Hepatocyte (in vitro differentiated cells): ENCODE measurements at regions not wholly inside any gene's neighbourhood (a gene's known extent, or its start where the extent isn't known, plus 50 kb on each side); places are given as distances from the start of the nearest gene placed in this dataset.

ENCODE experiments used
- EZH2 ChIP-seq: fragments of 200-600 bp; sonication (generic); IDR thresholded peaks from 2 replicates; pipeline ENCODE4 v1.6.1; 2016; ENCODE audit warnings: antibody characterized with exemption, mild to moderate bottlenecking, borderline replicate concordance
- TF ChIP-seq, protein P1 (sequence below): fragments of 200-600 bp; sonication (generic); IDR thresholded peaks from 2 replicates; pipeline ENCODE4 v1.5.1; 2016; ENCODE audit warnings: antibody characterized with exemption, mild to moderate bottlenecking; ENCODE audit not compliant: poor library complexity

GRCh38 chr15:37814847-37815515 is 119.5 kb upstream of the TMCO5A start:
- TF ChIP-seq, protein P1, sequence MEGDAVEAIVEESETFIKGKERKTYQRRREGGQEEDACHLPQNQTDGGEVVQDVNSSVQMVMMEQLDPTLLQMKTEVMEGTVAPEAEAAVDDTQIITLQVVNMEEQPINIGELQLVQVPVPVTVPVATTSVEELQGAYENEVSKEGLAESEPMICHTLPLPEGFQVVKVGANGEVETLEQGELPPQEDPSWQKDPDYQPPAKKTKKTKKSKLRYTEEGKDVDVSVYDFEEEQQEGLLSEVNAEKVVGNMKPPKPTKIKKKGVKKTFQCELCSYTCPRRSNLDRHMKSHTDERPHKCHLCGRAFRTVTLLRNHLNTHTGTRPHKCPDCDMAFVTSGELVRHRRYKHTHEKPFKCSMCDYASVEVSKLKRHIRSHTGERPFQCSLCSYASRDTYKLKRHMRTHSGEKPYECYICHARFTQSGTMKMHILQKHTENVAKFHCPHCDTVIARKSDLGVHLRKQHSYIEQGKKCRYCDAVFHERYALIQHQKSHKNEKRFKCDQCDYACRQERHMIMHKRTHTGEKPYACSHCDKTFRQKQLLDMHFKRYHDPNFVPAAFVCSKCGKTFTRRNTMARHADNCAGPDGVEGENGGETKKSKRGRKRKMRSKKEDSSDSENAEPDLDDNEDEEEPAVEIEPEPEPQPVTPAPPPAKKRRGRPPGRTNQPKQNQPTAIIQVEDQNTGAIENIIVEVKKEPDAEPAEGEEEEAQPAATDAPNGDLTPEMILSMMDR: no peak
- no peak for TF ChIP-seq EZH2
